Adrenal gland (tissue), 9 donors: ENCODE measurements at regions not wholly inside any gene's neighbourhood (a gene's known extent, or its start where the extent isn't known, plus 50 kb on each side); places are given as distances from the start of the nearest gene placed in this dataset.

Experiments
- DNase-seq, 7 donors: peaks; one replicate each; pipeline ENCODE4 v3.0.0-alpha.2; 2019 to 2020
- H3K27ac ChIP-seq, 5 donors: fragments of 200-600 bp; sonication (generic) in 4 of 5; 1 replicate in 3 of 5; 2 replicates in 2 of 5; pipeline versions ENCODE4 v1.5.1 to v1.8.0; 2016 to 2020; ENCODE audit warnings: mild to moderate bottlenecking in 1 of 5
- H3K27me3 ChIP-seq: fragments of 200-600 bp; 2 replicates; pipeline ENCODE4 v1.8.0; 2021
- H3K36me3 ChIP-seq, 2 donors: fragments of 200-600 bp; replicated peaks in 1 of 2; 1 replicate in 1 of 2; 2 replicates in 1 of 2; pipeline versions ENCODE4 v1.5.1 to v1.8.0; 2018 to 2022
- H3K4me1 ChIP-seq, 2 donors: fragments of 200-600 bp; replicated peaks in 1 of 2; 1 replicate in 1 of 2; 2 replicates in 1 of 2; pipeline versions ENCODE4 v1.5.1 to v1.8.0; 2018 to 2021
- H3K4me3 ChIP-seq, 4 donors: fragments of 200-600 bp; sonication (generic) in 3 of 4; one replicate each; pipeline ENCODE4 v1.5.1; 2016 to 2018
- H3K9me3 ChIP-seq, 3 donors: fragments of 200-600 bp; sonication (generic) in 1 of 3; replicated peaks in 1 of 3; 1 replicate in 2 of 3; 2 replicates in 1 of 3; pipeline versions ENCODE4 v1.5.1 to v1.8.0; 2016 to 2021
- CTCF ChIP-seq, 6 experiments: fragments of 450-650 bp in 4 of 6; fragments of 200-600 bp in 2 of 6; sonication (generic) in 1 of 6; IDR thresholded peaks; 1 replicate in 5 of 6; 2 replicates in 1 of 6; pipeline versions ENCODE4 v1.5.1 to v1.8.0; 2016 to 2021; ENCODE audit warnings: antibody characterized with exemption in 6 of 6, mild to moderate bottlenecking in 2 of 6, moderate library complexity in 1 of 6
- POLR2A ChIP-seq, 2 donors: fragments of 450-650 bp; IDR thresholded peaks; one replicate each; pipeline ENCODE4 v1.6.1; 2017; ENCODE audit warnings: antibody characterized with exemption in 2 of 2, mild to moderate bottlenecking in 2 of 2, moderate library complexity in 1 of 2
- WGBS, 4 donors: extraction: QIAGEN DNeasy Blood & Tissue Kit in 2 of 4; methylation state at CpG; one replicate each; pipeline versions ENCODE4 v1.1.5 to v1.1.7; 2013 to 2017; 5-methylcytosine and 5-hydroxymethylcytosine counted together
- intact Hi-C, 2 donors: fragments of 100-400 bp; cut with DNase I; formaldehyde crosslinking; loops; one replicate each; pipeline versions ENCODE4 v1.14.1 to v1.15.0; 2022 to 2023
- donor health status: healthy with polysubstance abuse.
- donor health status: Bipolar disorder and iron deficiency.
- donor health status: DM: yes; HTN: yes; CAD: no.
- donor health status: DM: no; HTN: no; CAD: no.
- donor health status: DM: no; HTN: no; CAD: no.

GRCh38 chr16:66130296-66130905, 236.1 kb upstream of the CDH5 start:
- Histone ChIP-seq H3K9me3 (no peaks in the 10 kb centered on the region), H3K27me3 (peaks cover 6% of the 10 kb centered on the region), H3K4me1 (peaks cover 0 to 6% of the 10 kb centered on the region in 2 donors), H3K36me3 (no peaks in the 10 kb centered on the region), H3K27ac (peak overlapping the region in 1 of 5 donors; percentile 34), H3K4me3 (no peak overlapping the region)
- intact Hi-C loops: no loop called here
- DNase-seq: no peak
- no peak for TF ChIP-seq POLR2A (IDR thresholded peaks at IDR 0.05)
- TF ChIP-seq CTCF (IDR thresholded peaks at IDR 0.05): no peak
- WGBS, 4 donors: 64 to 89% (median 82%) methylated on average over 5 of the region's 5 CpGs

GRCh38 chr16:66129196-66129595, 237.3 kb upstream of the CDH5 start:
- 87 to 94% (median 92%) methylated on average over 4 of the region's 4 CpGs for WGBS, 4 donors
- Histone ChIP-seq H3K27me3 (peaks cover 6% of the 10 kb centered on the region), H3K9me3 (no peaks in the 10 kb centered on the region), H3K36me3 (no peaks in the 10 kb centered on the region), H3K4me3 (no peak overlapping the region), H3K27ac (no peak overlapping the region), H3K4me1 (no peaks in the 10 kb centered on the region)
- no peak for TF ChIP-seq CTCF (IDR thresholded peaks at IDR 0.05)
- no peak for DNase-seq
- intact Hi-C loops: no loop called here

- no peak overlapping the region for H3K4me3 ChIP-seq
- no peaks in the 10 kb centered on the region for H3K9me3 ChIP-seq
- intact Hi-C loops: no loop called here
- H3K4me1 ChIP-seq: no peaks in the 10 kb centered on the region
- H3K27ac ChIP-seq: no peak overlapping the region
- 65 to 85% (median 76%) methylated on average over 7 of the region's 7 CpGs for WGBS, 4 donors
- H3K36me3 ChIP-seq: no peaks in the 10 kb centered on the region
- H3K27me3 ChIP-seq: peaks cover 6% of the 10 kb centered on the region
- no peak for TF ChIP-seq CTCF (IDR thresholded peaks at IDR 0.05)
- no peak for TF ChIP-seq POLR2A (IDR thresholded peaks at IDR 0.05)
- no peak for DNase-seq
Observed at GRCh38 chr16:66128371-66128770, 238.1 kb upstream of the CDH5 start.

GRCh38 chr16:66127459-66128370, 238.8 kb upstream of the CDH5 start:
- whole genome bisulfite sequencing, 4 donors: 48 to 51% (median 50%) methylated on average over 25 to 26 of the region's 26 CpGs
- Histone ChIP-seq H3K4me3 (no peak overlapping the region), H3K27ac (no peak overlapping the region), H3K4me1 (no peaks in the 10 kb centered on the region), H3K9me3 (no peaks in the 10 kb centered on the region), H3K36me3 (no peaks in the 10 kb centered on the region), H3K27me3 (peaks cover 6% of the 10 kb centered on the region)
- intact Hi-C loops: no loop called here
- peak; percentile 34 to 69 (median 36) for DNase-seq
- TF ChIP-seq POLR2A (IDR thresholded peaks at IDR 0.05): no peak
- peak in 2 of 6 experiments; percentile 24 to 27 for TF ChIP-seq CTCF (IDR thresholded peaks at IDR 0.05)
